IPS-15b (cell line): ENCODE measurements at regions not wholly inside any gene's neighbourhood (a gene's known extent, or its start where the extent isn't known, plus 50 kb on each side); places are given as distances from the start of the nearest gene placed in this dataset.

ENCODE experiments used
- H3K27me3 ChIP-seq: one replicate; pipeline ENCODE4 v1.6.1; 2013; ENCODE audit warnings: low read length; ENCODE audit not compliant: control insufficient read depth, insufficient read depth
- H3K36me3 ChIP-seq: one replicate; pipeline ENCODE4 v1.6.1; 2013; ENCODE audit warnings: low read length; ENCODE audit not compliant: control insufficient read depth, insufficient read depth
- H3K4me1 ChIP-seq: one replicate; pipeline ENCODE4 v1.6.1; 2013; ENCODE audit warnings: mild to moderate bottlenecking, low read length; ENCODE audit not compliant: control insufficient read depth, insufficient read depth
- H3K4me3 ChIP-seq: one replicate; pipeline ENCODE4 v1.5.1; 2013; ENCODE audit warnings: low read depth, low read length
- H3K9ac ChIP-seq: one replicate; pipeline ENCODE4 v1.6.1; 2013; ENCODE audit warnings: low read depth, mild to moderate bottlenecking, low read length
- H3K9me3 ChIP-seq: one replicate; pipeline ENCODE4 v1.6.1; 2013; ENCODE audit warnings: mild to moderate bottlenecking, low read length; ENCODE audit not compliant: control insufficient read depth, insufficient read depth

DNA sequence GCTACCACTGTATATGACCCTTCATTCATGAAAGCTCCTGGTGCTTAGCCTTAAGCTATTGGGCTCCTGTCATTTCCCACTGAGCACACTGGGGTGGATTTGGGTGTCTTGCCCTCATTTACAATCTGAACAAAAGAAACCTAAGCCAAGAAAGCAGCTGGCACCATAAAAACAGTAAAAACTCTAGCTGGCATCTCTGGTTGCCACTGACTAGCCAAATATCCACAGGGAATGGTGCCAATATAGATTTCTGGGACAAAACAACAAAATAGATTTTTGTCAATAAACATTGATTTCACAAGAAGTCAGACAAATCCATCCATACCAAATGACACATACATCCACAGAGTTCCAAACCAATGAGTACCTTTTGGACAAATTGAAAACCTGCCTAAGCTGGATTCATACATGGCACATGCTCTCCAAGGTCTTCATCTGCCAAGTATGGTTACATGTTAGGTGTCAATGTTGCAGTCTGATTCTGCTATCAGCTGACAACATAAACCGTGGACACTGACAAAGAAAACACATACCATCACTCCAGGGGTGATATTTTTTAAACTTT lies 1081.5 kb upstream of the ZEB2 start:
- Histone ChIP-seq H3K4me1 (no peaks in the 10 kb centered on the region), H3K27me3 (no peaks in the 10 kb centered on the region), H3K4me3 (no peak overlapping the region), H3K9me3 (no peaks in the 10 kb centered on the region), H3K36me3 (no peaks in the 10 kb centered on the region), H3K9ac (no peak overlapping the region)

- Histone ChIP-seq H3K36me3 (no peaks in the 10 kb centered on the region), H3K4me1 (no peaks in the 10 kb centered on the region), H3K9me3 (no peaks in the 10 kb centered on the region), H3K4me3 (no peak overlapping the region), H3K27me3 (no peaks in the 10 kb centered on the region), H3K9ac (no peak overlapping the region)
Observed at GRCh38 chr2:145600811-145601210, 1080.9 kb upstream of the ZEB2 start.

GRCh38 chr2:145599756-145600155 lies 1079.8 kb upstream of the ZEB2 start:
- no peaks in the 10 kb centered on the region for H3K9me3 ChIP-seq
- no peak overlapping the region for H3K4me3 ChIP-seq
- H3K9ac ChIP-seq = no peak overlapping the region
- H3K4me1 ChIP-seq = no peaks in the 10 kb centered on the region
- H3K27me3 ChIP-seq = no peaks in the 10 kb centered on the region
- no peaks in the 10 kb centered on the region for H3K36me3 ChIP-seq

DNA sequence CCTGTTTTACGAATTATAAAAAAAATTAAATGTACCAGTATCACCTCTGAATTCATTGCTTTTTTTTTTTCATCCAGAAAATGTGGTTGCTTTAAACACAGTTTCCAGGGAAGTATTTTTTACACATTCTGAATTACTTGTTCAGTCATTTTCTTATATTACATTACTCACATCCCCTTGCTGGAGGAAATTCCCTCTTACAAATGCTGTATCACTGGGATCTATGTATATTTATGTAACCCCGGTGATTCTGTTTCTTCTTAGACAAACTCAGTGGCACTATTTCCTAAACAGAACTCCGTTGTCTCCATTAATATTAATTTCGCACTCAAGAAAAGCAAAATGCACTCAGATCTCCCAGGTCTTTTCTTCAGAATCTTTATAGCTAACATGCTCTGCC lies 1078.5 kb upstream of the ZEB2 start:
- Histone ChIP-seq H3K9me3 (no peaks in the 10 kb centered on the region), H3K36me3 (no peaks in the 10 kb centered on the region), H3K27me3 (no peaks in the 10 kb centered on the region), H3K4me1 (no peaks in the 10 kb centered on the region), H3K4me3 (no peak overlapping the region), H3K9ac (no peak overlapping the region)

DNA sequence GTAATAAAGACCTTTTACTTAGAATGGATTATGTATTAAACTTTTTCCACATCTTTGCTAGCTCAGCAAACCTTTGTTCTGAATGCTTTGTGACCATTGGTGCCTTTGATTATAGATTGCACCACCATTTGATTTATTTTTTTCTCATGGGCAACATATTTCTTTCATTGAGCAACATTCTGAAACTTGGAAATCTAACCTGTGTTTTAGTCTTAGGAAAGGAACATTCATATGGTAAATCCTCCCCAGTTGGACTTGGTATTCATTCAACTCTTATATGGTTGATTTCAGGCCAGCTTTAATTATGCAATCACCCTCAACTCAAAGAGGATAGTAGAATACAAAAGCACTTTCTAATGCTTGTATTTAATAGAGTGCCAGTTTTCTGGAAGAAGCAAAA lies 1077.9 kb upstream of the ZEB2 start:
- Histone ChIP-seq H3K9ac (no peak overlapping the region), H3K9me3 (no peaks in the 10 kb centered on the region), H3K4me1 (no peaks in the 10 kb centered on the region), H3K4me3 (no peak overlapping the region), H3K36me3 (no peaks in the 10 kb centered on the region), H3K27me3 (no peaks in the 10 kb centered on the region)

- peaks cover 2% of the 10 kb centered on the region for H3K4me1 ChIP-seq
- no peak overlapping the region for H3K9ac ChIP-seq
- H3K36me3 ChIP-seq = no peaks in the 10 kb centered on the region
- no peaks in the 10 kb centered on the region for H3K27me3 ChIP-seq
- H3K9me3 ChIP-seq = no peaks in the 10 kb centered on the region
- H3K4me3 ChIP-seq = no peak overlapping the region
Observed at GRCh38 chr2:145597006-145597405, 1077.1 kb upstream of the ZEB2 start.

GRCh38 chr2:145596416-145596815 lies 1076.5 kb upstream of the ZEB2 start:
- Histone ChIP-seq H3K4me3 (no peak overlapping the region), H3K9me3 (no peaks in the 10 kb centered on the region), H3K4me1 (peaks cover 4% of the 10 kb centered on the region), H3K27me3 (no peaks in the 10 kb centered on the region), H3K36me3 (no peaks in the 10 kb centered on the region), H3K9ac (no peak overlapping the region)

DNA sequence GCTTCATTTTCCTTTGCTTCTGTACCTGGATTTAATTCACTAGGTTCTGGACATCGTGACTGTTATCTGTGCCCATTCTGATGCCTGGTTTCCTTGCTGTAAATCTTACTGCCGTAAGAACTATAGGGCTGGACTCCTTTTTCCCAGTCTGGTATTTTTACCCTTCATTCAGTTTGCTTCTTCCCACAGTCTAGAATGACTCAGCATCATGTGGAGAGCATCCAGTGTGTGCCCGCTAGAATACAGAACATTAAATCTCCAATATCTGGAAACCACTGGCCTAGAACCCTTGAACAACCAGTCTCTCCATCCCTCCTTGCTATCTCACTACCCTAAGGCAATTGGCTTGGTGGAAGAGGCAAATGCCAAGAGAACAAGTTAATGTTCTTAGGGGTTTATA lies 1075.4 kb upstream of the ZEB2 start:
- no peaks in the 10 kb centered on the region for H3K27me3 ChIP-seq
- no peak overlapping the region for H3K9ac ChIP-seq
- peaks cover 8% of the 10 kb centered on the region for H3K4me1 ChIP-seq
- H3K4me3 ChIP-seq = no peak overlapping the region
- no peaks in the 10 kb centered on the region for H3K9me3 ChIP-seq
- H3K36me3 ChIP-seq = no peaks in the 10 kb centered on the region

DNA sequence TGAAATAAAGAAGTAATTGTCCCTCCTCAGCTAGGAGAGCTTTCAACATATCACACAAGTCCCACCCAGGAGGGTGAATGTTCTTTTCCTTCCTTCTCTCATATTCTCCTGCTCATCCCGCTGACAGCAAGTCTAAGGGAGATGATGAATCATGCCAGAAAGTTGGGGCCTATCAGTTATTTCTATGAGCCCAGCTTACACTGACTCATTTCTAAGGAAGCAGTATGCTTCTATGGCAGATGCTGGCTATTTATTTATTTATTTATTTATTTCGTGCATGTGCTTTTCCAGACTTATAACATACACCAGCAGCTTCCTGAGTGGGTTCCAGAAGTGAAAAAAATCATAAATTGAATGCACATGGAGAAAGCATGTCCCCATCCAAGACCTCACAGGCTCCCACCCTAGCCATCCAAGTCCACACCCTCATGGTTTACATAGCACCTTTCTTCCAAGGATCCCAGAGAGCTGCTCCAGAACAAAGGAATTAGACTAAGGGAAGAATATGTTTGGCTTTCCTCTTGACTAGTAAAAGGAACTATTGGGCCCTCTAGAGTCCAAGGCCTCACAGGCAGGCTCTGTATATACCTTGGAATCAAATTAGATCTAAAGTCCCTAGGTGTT lies 1074.2 kb upstream of the ZEB2 start:
- no peaks in the 10 kb centered on the region for H3K36me3 ChIP-seq
- H3K4me1 ChIP-seq = peaks cover 8% of the 10 kb centered on the region
- no peak overlapping the region for H3K4me3 ChIP-seq
- no peaks in the 10 kb centered on the region for H3K9me3 ChIP-seq
- no peak overlapping the region for H3K9ac ChIP-seq
- H3K27me3 ChIP-seq = no peaks in the 10 kb centered on the region

DNA sequence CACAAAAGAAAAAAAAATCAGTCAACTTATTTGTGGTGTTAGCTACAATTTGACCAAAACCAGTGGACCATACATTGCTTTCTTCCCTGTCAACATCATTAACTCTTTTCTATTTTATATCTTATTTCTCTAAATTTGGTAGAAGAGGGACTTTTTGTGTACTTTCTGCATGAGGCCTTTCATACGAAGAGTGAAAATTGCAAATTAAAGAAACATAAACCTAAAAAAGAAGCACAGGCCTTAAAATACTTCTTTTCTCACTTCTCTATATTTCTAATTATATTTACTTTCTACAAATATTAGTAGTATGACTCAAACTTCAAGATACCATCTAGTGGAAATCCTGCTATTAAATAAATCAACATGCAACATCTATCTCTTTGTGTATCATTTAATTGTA lies 1073.4 kb upstream of the ZEB2 start:
- H3K27me3 ChIP-seq = no peaks in the 10 kb centered on the region
- no peak overlapping the region for H3K4me3 ChIP-seq
- H3K36me3 ChIP-seq = no peaks in the 10 kb centered on the region
- H3K9ac ChIP-seq = no peak overlapping the region
- H3K9me3 ChIP-seq = no peaks in the 10 kb centered on the region
- H3K4me1 ChIP-seq = peaks cover 8% of the 10 kb centered on the region

GRCh38 chr2:145592361-145592760 lies 1072.4 kb upstream of the ZEB2 start:
- H3K9me3 ChIP-seq = no peaks in the 10 kb centered on the region
- H3K4me1 ChIP-seq = peaks cover 8% of the 10 kb centered on the region
- H3K4me3 ChIP-seq = no peak overlapping the region
- H3K36me3 ChIP-seq = no peaks in the 10 kb centered on the region
- H3K9ac ChIP-seq = no peak overlapping the region
- no peaks in the 10 kb centered on the region for H3K27me3 ChIP-seq

DNA sequence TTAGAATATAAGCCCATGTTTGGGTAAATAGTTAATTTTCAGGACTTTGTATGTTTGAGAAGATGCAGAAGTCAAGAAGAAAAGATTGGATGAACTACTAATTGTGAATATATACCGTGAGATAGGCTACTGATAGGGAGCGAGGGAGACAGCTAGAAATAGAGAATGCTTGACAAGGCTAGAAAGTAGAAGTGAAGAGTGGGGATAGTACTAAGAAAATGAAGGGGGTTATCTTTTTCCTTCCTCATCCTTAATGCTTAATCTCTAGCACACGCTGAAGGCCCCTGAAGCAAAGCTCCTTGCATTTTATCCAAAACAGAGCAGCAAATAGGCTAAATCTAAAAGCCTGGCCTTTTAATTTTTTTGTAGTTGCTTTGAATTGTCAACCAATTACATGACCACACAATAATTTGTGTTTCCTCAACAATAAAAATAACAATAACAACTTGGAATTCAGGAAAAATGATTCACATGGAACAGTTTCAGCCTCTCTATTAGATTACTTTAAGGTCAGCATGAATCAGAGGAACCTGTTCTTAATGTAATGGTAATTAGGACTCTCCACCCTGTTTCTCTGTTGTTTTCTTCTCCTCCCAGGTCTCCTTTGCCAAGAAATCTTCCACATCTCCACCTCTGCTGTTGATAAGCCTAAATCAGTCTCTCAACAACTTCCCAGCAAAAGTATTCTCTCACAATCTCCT lies 1071.3 kb upstream of the ZEB2 start:
- Histone ChIP-seq H3K27me3 (no peaks in the 10 kb centered on the region), H3K9me3 (no peaks in the 10 kb centered on the region), H3K9ac (no peak overlapping the region), H3K36me3 (no peaks in the 10 kb centered on the region), H3K4me3 (no peak overlapping the region), H3K4me1 (peaks cover 8% of the 10 kb centered on the region)
